ENCODE measurements at regions not wholly inside any gene's neighbourhood (a gene's known extent, or its start where the extent isn't known, plus 50 kb on each side); places are given as distances from the start of the nearest gene placed in this dataset.

GRCh38 chr1:229129301-229130027 lies 141.4 kb upstream of the RAB4A start:
- TF ChIP-seq EZH2 (IDR thresholded peaks at IDR 0.05; ENCODE audit: low read depth), result no peak
- TF ChIP-seq, protein P1, sequence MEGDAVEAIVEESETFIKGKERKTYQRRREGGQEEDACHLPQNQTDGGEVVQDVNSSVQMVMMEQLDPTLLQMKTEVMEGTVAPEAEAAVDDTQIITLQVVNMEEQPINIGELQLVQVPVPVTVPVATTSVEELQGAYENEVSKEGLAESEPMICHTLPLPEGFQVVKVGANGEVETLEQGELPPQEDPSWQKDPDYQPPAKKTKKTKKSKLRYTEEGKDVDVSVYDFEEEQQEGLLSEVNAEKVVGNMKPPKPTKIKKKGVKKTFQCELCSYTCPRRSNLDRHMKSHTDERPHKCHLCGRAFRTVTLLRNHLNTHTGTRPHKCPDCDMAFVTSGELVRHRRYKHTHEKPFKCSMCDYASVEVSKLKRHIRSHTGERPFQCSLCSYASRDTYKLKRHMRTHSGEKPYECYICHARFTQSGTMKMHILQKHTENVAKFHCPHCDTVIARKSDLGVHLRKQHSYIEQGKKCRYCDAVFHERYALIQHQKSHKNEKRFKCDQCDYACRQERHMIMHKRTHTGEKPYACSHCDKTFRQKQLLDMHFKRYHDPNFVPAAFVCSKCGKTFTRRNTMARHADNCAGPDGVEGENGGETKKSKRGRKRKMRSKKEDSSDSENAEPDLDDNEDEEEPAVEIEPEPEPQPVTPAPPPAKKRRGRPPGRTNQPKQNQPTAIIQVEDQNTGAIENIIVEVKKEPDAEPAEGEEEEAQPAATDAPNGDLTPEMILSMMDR (conservative IDR thresholded peaks at IDR 0.05), result no peak

Data from PC-9 (cell line).